ENCODE measurements at regions not wholly inside any gene's neighbourhood (a gene's known extent, or its start where the extent isn't known, plus 50 kb on each side); places are given as distances from the start of the nearest gene placed in this dataset.

DNA sequence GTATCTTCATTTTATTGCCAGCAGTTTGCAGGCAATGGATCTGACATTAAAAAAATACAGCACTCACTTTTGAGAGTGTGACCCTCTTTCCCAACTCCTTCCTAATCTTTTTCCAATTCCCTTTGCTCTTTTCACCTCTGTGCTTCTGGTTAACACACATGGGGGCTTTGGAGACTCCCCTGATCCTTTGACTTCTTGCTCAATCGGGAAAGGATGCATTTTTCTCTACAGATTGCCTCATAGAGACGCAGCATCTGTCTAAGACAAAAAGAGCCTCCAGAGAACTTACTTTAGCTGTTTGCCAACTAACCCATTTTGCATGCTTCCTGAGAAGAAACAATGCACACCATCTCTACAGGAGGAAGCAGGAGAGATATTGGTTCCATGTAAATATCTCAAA is 378.3 kb downstream of the PBX1 start:
- Histone ChIP-seq H2AFZ (ENCODE audit: low read depth) (no peak overlapping the region), H3K4me3 (ENCODE audit: low read depth in 2 of 2, low read length in 1 of 2) (no peak overlapping the region), H3K79me2 (ENCODE audit: insufficient read depth) (no peaks in the 10 kb centered on the region), H3K4me1 (ENCODE audit: control insufficient read depth in 1 of 2, insufficient read depth in 2 of 2, low read depth in 1 of 2, low read length in 1 of 2) (no peaks in the 10 kb centered on the region), H3K9me2 (no peaks in the 10 kb centered on the region), H3K4me2 (no peak overlapping the region), H3K36me3 (replicated peaks in 1 of 2; ENCODE audit: control insufficient read depth in 1 of 2, insufficient read depth in 2 of 2, low read length in 1 of 2) (no peaks in the 10 kb centered on the region), H4K20me1 (ENCODE audit: insufficient read depth) (no peaks in the 10 kb centered on the region), H3K27ac (ENCODE audit: low read depth in 2 of 2, low read length in 1 of 2) (no peak overlapping the region), H3K9me3 (no peaks in the 10 kb centered on the region), H3K9ac (no peak overlapping the region), H3F3A (replicated peaks; ENCODE audit: insufficient read depth) (no peaks in the 10 kb centered on the region), H3K27me3 (ENCODE audit: insufficient read depth) (no peaks in the 10 kb centered on the region; the same call in 1 of the 2 replicates)
- ChIA-PET CTCF (no interaction called here), POLR2A (no interaction called here)
- TF ChIP-seq FOXM1 (IDR thresholded peaks at IDR 0.05; ENCODE audit: low read depth) (no peak), TEAD4 (IDR thresholded peaks at IDR 0.05; ENCODE audit: borderline replicate concordance, insufficient read depth) (no peak), SIN3A (IDR thresholded peaks at IDR 0.05; ENCODE audit: borderline replicate concordance, low read depth, low read length) (no peak), CHD2 (IDR thresholded peaks at IDR 0.05; ENCODE audit: low read length, partially characterized antibody) (no peak), ELF1 (IDR thresholded peaks at IDR 0.05) (no peak), EZH2phosphoT487 (IDR thresholded peaks at IDR 0.05; ENCODE audit: borderline replicate concordance, low read depth) (no peak), YY1 (IDR thresholded peaks at IDR 0.05; ENCODE audit: low read depth) (no peak), TCF12 (IDR thresholded peaks at IDR 0.05) (no peak), FOXJ3 (CRISPR knock-in tag; IDR thresholded peaks at IDR 0.05) (no peak), GABPA (IDR thresholded peaks at IDR 0.05; ENCODE audit: low read depth) (no peak), SMC3 (IDR thresholded peaks at IDR 0.05; ENCODE audit: low read depth, low read length) (no peak), RFX5 (IDR thresholded peaks at IDR 0.05; ENCODE audit: low read length) (no peak), NFIC (IDR thresholded peaks at IDR 0.05; ENCODE audit: borderline replicate concordance) (no peak)
- TF ChIP-seq, protein P1, sequence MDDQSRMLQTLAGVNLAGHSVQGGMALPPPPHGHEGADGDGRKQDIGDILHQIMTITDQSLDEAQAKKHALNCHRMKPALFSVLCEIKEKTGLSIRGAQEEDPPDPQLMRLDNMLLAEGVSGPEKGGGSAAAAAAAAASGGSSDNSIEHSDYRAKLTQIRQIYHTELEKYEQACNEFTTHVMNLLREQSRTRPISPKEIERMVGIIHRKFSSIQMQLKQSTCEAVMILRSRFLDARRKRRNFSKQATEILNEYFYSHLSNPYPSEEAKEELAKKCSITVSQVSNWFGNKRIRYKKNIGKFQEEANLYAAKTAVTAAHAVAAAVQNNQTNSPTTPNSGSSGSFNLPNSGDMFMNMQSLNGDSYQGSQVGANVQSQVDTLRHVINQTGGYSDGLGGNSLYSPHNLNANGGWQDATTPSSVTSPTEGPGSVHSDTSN (IDR thresholded peaks at IDR 0.05): no peak
- TF ChIP-seq, protein P2, sequence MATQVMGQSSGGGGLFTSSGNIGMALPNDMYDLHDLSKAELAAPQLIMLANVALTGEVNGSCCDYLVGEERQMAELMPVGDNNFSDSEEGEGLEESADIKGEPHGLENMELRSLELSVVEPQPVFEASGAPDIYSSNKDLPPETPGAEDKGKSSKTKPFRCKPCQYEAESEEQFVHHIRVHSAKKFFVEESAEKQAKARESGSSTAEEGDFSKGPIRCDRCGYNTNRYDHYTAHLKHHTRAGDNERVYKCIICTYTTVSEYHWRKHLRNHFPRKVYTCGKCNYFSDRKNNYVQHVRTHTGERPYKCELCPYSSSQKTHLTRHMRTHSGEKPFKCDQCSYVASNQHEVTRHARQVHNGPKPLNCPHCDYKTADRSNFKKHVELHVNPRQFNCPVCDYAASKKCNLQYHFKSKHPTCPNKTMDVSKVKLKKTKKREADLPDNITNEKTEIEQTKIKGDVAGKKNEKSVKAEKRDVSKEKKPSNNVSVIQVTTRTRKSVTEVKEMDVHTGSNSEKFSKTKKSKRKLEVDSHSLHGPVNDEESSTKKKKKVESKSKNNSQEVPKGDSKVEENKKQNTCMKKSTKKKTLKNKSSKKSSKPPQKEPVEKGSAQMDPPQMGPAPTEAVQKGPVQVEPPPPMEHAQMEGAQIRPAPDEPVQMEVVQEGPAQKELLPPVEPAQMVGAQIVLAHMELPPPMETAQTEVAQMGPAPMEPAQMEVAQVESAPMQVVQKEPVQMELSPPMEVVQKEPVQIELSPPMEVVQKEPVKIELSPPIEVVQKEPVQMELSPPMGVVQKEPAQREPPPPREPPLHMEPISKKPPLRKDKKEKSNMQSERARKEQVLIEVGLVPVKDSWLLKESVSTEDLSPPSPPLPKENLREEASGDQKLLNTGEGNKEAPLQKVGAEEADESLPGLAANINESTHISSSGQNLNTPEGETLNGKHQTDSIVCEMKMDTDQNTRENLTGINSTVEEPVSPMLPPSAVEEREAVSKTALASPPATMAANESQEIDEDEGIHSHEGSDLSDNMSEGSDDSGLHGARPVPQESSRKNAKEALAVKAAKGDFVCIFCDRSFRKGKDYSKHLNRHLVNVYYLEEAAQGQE (IDR thresholded peaks at IDR 0.05; ENCODE audit: low read depth, low read length): no peak
- TF ChIP-seq, protein P3, sequence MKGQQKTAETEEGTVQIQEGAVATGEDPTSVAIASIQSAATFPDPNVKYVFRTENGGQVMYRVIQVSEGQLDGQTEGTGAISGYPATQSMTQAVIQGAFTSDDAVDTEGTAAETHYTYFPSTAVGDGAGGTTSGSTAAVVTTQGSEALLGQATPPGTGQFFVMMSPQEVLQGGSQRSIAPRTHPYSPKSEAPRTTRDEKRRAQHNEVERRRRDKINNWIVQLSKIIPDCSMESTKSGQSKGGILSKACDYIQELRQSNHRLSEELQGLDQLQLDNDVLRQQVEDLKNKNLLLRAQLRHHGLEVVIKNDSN (IDR thresholded peaks at IDR 0.05; ENCODE audit: borderline replicate concordance, low read depth): no peak
- TF ChIP-seq, protein P4, sequence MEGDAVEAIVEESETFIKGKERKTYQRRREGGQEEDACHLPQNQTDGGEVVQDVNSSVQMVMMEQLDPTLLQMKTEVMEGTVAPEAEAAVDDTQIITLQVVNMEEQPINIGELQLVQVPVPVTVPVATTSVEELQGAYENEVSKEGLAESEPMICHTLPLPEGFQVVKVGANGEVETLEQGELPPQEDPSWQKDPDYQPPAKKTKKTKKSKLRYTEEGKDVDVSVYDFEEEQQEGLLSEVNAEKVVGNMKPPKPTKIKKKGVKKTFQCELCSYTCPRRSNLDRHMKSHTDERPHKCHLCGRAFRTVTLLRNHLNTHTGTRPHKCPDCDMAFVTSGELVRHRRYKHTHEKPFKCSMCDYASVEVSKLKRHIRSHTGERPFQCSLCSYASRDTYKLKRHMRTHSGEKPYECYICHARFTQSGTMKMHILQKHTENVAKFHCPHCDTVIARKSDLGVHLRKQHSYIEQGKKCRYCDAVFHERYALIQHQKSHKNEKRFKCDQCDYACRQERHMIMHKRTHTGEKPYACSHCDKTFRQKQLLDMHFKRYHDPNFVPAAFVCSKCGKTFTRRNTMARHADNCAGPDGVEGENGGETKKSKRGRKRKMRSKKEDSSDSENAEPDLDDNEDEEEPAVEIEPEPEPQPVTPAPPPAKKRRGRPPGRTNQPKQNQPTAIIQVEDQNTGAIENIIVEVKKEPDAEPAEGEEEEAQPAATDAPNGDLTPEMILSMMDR (IDR thresholded peaks at IDR 0.05): no peak
- no peak for DNase-seq
- WGBS (ENCODE audit: low lambda C conversion rate): 3% methylated on average over 2 of the region's 2 CpGs
